ENCODE measurements at regions not wholly inside any gene's neighbourhood (a gene's known extent, or its start where the extent isn't known, plus 50 kb on each side); places are given as distances from the start of the nearest gene placed in this dataset.

- FAIRE-seq (no peak), DNase-seq (ENCODE audit: low read depth) (no peak)
- TF ChIP-seq CTCF (IDR thresholded peaks at IDR 0.05; ENCODE audit: insufficient read depth, low read length, severe bottlenecking): no peak
- H3K27me3 ChIP-seq (ENCODE audit: control insufficient read depth, insufficient read depth, low read length): peaks cover 4% of the 10 kb centered on the region
- H3K36me3 ChIP-seq (ENCODE audit: control insufficient read depth, insufficient read depth, low read length): no peaks in the 10 kb centered on the region
- H3K4me3 ChIP-seq (ENCODE audit: low read depth, low read length): no peak overlapping the region
These were observed 112.9 kb downstream of the MAB21L3 start for GRCh38 chr1:116224111-116224510.

GRCh38 chr1:116224561-116224960 is 113.4 kb downstream of the MAB21L3 start:
- Histone ChIP-seq H3K4me3 (ENCODE audit: low read depth, low read length) (no peak overlapping the region), H3K36me3 (ENCODE audit: control insufficient read depth, insufficient read depth, low read length) (no peaks in the 10 kb centered on the region), H3K27me3 (ENCODE audit: control insufficient read depth, insufficient read depth, low read length) (peaks cover 4% of the 10 kb centered on the region)
- FAIRE-seq: no peak
- TF ChIP-seq CTCF (IDR thresholded peaks at IDR 0.05; ENCODE audit: insufficient read depth, low read length, severe bottlenecking): no peak
- no peak for DNase-seq (ENCODE audit: low read depth)

- Histone ChIP-seq H3K36me3 (ENCODE audit: control insufficient read depth, insufficient read depth, low read length) (no peaks in the 10 kb centered on the region), H3K4me3 (ENCODE audit: low read depth, low read length) (no peak overlapping the region), H3K27me3 (ENCODE audit: control insufficient read depth, insufficient read depth, low read length) (peaks cover 4% of the 10 kb centered on the region)
- FAIRE-seq (no peak), DNase-seq (ENCODE audit: low read depth) (no peak)
- TF ChIP-seq CTCF (IDR thresholded peaks at IDR 0.05; ENCODE audit: insufficient read depth, low read length, severe bottlenecking): no peak
These were observed 114.8 kb downstream of the MAB21L3 start for GRCh38 chr1:116226017-116226416.

- Histone ChIP-seq H3K36me3 (ENCODE audit: control insufficient read depth, insufficient read depth, low read length) (no peaks in the 10 kb centered on the region), H3K4me3 (ENCODE audit: low read depth, low read length) (no peak overlapping the region), H3K27me3 (ENCODE audit: control insufficient read depth, insufficient read depth, low read length) (peaks cover 4% of the 10 kb centered on the region)
- TF ChIP-seq CTCF (IDR thresholded peaks at IDR 0.05; ENCODE audit: insufficient read depth, low read length, severe bottlenecking): no peak
- DNase-seq (ENCODE audit: low read depth): no peak
- no peak for FAIRE-seq
These were observed 117.3 kb downstream of the MAB21L3 start for GRCh38 chr1:116228511-116228910.

GRCh38 chr1:116230712-116231111 is 119.5 kb downstream of the MAB21L3 start:
- H3K4me3 ChIP-seq (ENCODE audit: low read depth, low read length): no peak overlapping the region
- TF ChIP-seq CTCF (IDR thresholded peaks at IDR 0.05; ENCODE audit: insufficient read depth, low read length, severe bottlenecking): no peak
- DNase-seq (ENCODE audit: low read depth) (no peak), FAIRE-seq (no peak)
- H3K36me3 ChIP-seq (ENCODE audit: control insufficient read depth, insufficient read depth, low read length): no peaks in the 10 kb centered on the region
- H3K27me3 ChIP-seq (ENCODE audit: control insufficient read depth, insufficient read depth, low read length): peaks cover 1% of the 10 kb centered on the region

GRCh38 chr1:116231752-116232151 is 120.6 kb downstream of the MAB21L3 start:
- FAIRE-seq (no peak), DNase-seq (ENCODE audit: low read depth) (no peak)
- no peak for TF ChIP-seq CTCF (IDR thresholded peaks at IDR 0.05; ENCODE audit: insufficient read depth, low read length, severe bottlenecking)
- Histone ChIP-seq H3K4me3 (ENCODE audit: low read depth, low read length) (no peak overlapping the region), H3K36me3 (ENCODE audit: control insufficient read depth, insufficient read depth, low read length) (no peaks in the 10 kb centered on the region), H3K27me3 (ENCODE audit: control insufficient read depth, insufficient read depth, low read length) (peaks cover 1% of the 10 kb centered on the region)
